Stimulated activated CD8-positive, alpha-beta memory T cell treated with anti-CD3 and anti-CD28 coated beads, Interleukin-4, amount 100 ng/mL, for 4 hours (primary cell): ENCODE measurements at regions not wholly inside any gene's neighbourhood (a gene's known extent, or its start where the extent isn't known, plus 50 kb on each side); places are given as distances from the start of the nearest gene placed in this dataset.

ENCODE experiments used
- DNase-seq, 2 donors: peaks; one replicate each; pipeline ENCODE4 v3.0.0-alpha.2; 2020; ENCODE audit warnings: low read depth in 2 of 2, low spot score in 1 of 2

- DNase-seq = no peak
These were observed 1434.7 kb downstream of the SLITRK1 start for GRCh38 chr13:82447416-82448077.

- DNase-seq = no peak
These were observed 1442.9 kb downstream of the SLITRK1 start for GRCh38 chr13:82439159-82439904.

DNA sequence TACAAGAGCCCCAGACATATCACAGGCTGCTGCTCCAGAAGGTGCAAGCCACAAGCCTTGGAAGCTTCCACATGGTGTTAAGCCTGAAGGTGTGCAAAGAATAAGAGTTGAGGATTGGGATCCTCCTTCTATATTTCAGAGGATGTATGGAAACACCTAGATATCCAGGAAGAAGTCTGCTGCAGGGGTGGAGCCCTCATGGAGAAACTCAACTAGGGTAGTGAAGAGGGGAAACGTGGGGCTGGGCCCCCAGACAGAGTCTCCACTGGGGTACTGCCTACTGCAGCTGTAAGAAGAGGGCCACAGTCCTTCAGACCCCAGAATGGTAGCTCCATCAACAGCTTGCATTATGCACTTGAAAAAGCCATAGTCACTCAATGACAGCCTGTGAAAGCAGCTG is 1444.0 kb downstream of the SLITRK1 start:
- DNase-seq = no peak

GRCh38 chr13:82436099-82436585 is 1446.1 kb downstream of the SLITRK1 start:
- no peak for DNase-seq

- no peak for DNase-seq
These were observed 1449.3 kb downstream of the SLITRK1 start for GRCh38 chr13:82432949-82433348.

GRCh38 chr13:82412749-82413148 is 1469.5 kb downstream of the SLITRK1 start:
- no peak for DNase-seq

DNA sequence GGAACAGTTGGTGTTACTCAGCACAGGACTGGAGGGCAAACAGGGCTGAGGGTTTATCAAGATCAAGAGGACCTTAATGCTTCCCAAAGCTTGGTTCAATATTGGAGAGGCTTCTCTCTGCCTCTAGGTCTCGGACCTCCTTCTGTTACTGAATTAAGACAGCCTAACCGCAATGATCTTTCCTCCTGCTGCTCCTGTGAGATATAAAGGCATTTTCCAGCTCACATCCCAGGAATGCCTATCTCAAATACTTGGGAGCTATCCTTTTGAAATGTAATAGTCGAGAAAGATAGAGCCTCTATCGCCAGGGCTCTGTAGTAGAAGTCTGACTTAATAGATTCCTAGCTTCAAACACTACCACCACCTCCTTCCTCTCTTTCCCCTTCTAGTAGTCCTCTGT is 1475.0 kb downstream of the SLITRK1 start:
- no peak for DNase-seq

DNA sequence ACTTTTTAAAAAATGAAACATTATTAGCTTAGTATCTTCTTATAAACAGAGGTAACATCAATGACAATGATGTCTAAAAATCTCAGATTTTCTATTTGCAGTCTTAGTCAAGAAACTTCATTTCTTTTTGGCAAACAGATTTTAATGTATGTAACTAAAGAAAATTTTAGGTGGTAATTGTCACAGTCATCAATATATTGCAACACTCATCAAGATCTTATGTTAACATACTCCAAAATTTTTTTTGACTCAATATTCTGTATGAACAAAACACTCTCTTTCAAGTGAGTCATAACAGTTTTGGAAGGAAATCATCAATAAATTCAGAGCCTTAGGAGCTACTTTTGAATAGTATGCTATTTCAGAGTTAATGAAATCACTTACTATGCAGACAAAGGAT is 1507.6 kb downstream of the SLITRK1 start:
- DNase-seq = no peak

- no peak for DNase-seq
These were observed 1512.0 kb downstream of the SLITRK1 start for GRCh38 chr13:82370316-82370715.

DNA sequence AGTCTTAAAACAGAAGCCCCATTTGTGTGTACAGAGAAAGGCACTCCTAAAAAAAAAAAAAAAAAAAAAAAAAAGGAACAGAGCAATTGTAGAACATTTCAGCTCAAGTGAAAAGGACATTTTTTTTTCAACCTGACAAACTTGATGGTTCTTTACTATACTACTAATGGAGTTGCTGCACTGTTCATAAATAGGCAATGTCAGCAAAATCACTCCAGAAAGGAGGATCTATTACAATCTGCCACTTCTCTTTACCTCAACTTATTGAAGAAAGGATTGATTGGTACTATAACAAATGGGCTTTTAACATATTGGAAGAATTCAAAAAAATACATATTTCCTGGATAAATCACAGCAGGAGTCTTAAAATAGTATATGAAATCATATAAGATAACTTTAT is 1517.7 kb downstream of the SLITRK1 start:
- DNase-seq = no peak

DNA sequence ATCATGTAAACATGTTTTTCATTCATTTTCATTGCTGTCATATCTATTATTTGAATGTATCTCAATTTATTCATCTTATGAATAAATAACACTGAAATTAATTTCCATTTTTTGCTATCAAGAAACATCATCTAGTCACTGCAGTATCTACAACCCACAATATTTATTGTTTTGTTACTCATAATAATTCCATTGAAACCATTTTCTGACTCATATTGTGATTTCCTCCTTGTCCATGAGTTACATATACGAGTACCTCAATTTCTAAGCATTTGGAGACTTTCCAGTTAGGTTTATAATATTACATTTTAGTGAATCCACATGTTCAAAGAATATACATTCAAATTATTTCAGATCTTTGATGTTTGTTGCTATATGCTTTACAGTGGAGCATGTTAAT is 1524.0 kb downstream of the SLITRK1 start:
- DNase-seq = no peak

GRCh38 chr13:82356667-82357410 is 1525.4 kb downstream of the SLITRK1 start:
- no peak for DNase-seq

DNA sequence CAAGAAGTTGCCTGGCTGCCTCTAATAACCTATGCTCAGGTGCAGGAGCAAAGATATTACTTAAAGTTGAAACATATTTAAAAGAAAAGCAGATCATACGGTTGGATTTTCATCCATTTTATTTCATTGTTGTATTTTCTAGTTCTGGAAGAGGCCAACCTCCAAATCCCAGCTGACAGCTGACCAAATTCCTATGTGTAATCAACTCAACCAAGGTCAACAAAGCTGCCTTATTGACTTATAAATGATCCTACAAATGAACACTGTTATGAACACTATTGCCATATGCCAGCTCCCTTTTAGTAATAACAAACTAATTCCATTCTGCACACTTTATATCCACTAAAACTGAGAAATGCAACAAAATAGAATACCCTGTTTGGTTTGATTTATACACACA is 1537.4 kb downstream of the SLITRK1 start:
- no peak for DNase-seq

DNA sequence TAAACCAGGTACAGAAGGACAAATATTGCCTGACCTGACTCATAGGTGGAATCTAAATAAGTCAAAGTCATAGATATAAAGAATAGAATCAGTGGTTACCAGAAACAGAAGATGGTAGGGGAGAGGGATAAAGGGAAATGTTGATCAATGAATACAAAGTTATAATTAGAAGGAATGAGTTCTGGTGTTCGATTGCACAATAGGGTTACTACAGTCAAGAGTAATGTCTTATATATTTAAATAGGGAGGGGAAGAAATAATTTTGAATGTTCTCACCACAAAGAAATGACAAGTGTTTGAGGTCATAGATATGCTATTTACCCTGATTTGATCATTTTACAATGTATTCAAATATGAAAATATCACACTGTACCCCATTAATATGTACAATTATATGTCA is 1541.2 kb downstream of the SLITRK1 start:
- DNase-seq = no peak

DNA sequence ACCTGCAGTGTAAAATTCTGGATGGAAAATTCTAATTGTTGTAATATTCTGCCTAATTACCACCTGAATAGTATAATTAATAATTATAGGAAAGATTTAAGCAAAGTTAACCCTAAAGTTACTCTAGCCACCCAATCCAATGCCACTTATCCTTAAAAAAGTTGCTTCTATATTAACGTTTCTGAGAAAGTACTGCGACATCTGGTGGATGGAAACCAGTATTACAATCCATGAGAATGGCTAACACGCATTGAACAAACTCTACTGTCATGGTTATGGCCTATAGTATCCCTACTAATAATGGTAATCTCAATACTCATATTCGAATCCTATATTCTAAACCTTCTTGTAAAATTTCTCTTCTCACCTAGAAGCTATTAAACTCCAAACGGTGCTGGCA is 1551.8 kb downstream of the SLITRK1 start:
- DNase-seq = no peak

DNA sequence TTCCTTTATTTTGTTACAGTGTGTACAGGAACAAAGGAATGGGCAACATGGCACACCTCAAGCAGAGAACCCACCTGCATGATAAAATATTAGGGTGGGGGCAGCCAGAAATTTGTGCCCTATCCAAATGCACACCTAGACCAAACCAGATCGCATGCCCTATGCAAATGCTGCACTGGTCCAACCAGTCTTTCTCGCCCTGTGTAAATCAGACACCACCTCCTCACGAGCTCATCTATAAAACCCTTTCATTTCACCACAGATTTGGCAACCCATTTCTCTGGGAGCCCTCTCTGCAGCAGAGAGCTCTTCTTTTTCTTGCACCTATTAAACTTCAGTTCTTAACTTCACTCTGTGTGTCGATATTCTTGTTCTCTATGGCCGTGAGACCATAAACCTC is 1559.2 kb downstream of the SLITRK1 start:
- no peak for DNase-seq

DNA sequence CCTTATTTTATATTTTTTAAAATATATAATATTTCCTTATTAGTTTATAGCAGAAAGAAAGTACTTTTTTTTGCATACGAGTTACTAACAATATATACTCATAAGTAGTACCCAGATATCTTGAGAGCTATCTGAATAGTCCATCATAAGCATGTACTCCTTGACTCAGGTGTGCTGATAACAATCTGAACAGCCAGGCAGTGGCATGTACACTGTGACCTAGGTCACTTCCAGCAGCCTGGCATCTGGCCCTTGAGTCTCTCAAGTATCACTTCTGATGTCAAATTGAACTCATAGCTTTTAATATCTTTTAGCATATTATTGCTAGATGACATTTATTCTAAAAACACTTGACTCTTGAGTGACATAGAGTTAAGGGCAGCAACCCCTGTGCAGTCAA is 1576.7 kb downstream of the SLITRK1 start:
- DNase-seq = no peak

DNA sequence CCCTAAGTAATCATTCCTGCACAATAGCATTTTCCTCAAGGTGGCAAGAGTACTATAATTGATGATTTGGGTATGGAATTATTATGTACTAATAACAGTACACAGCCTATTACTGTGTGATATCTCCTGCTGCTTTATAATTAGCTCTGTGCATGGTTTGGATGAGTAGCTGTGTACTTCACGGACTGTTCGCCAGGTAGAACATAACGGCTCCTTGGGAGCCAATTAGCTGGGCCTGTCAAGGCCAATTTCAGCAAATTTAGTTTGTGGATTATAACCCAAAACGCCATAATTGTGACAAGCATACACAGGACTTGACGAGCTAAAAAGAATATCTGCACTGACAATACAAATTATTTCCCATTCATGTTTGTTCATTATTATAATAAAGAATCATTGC is 1584.2 kb downstream of the SLITRK1 start:
- no peak for DNase-seq

- no peak for DNase-seq
These were observed 1588.0 kb downstream of the SLITRK1 start for GRCh38 chr13:82294226-82294625.

DNA sequence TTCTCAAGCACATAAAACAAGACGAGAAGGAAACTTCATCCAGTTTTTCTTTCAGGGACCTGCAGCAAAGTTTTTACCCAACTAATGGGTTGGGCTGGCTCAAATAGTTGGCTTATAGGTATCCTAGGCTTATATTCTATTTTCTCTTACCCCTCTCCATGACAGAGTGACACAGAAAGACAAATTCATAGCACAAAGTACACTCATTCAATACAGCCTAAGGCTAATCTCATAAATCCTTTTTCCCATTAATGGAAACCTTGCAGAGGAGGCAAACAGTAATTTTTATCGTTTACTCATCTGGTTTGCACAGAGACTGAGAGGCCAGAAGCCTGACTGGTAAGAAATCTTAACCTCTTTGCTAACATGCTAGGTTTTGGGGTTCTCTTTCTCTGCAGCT is 1589.9 kb downstream of the SLITRK1 start:
- no peak for DNase-seq

GRCh38 chr13:82291852-82292251 is 1590.4 kb downstream of the SLITRK1 start:
- DNase-seq = no peak

DNA sequence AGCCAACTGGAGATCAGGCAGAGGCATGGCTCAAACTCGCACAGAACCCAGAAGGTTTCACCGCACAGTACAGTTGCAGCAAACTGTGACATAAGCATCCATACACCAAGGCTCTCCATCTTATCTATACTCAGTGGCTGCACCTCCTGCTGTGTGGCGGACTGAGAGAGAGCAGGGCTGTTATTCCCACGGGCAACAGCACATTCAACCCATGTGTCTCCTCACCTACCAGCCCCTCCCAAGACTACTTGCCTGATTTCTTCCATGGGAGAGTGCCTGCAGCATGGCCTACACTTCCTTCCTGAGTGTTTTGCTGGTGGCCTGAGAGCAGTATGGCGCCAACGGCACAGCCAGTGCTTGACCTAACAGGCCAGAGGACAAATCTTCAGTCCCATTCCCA is 1606.6 kb downstream of the SLITRK1 start:
- no peak for DNase-seq
